Smooth muscle cell (in vitro differentiated cells): ENCODE measurements at regions not wholly inside any gene's neighbourhood (a gene's known extent, or its start where the extent isn't known, plus 50 kb on each side); places are given as distances from the start of the nearest gene placed in this dataset.

ENCODE experiments used
- DNase-seq: peaks from one replicate; lab custom pipeline; 2025; ENCODE audit not compliant: unreplicated experiment; lab: John Stamatoyannopoulos, UW
- H2AFZ ChIP-seq: fragments of 200-600 bp; sonication (generic); 2 replicates; pipeline ENCODE4 v1.6.0; 2016; ENCODE audit warnings: antibody characterized with exemption, low read depth, mild to moderate bottlenecking
- H3F3A ChIP-seq: fragments of 200-600 bp; sonication (generic); 2 replicates; pipeline ENCODE4 v1.6.0; 2017; ENCODE audit warnings: antibody characterized with exemption, low read depth
- H3K27ac ChIP-seq: fragments of 200-600 bp; sonication (generic); 2 replicates; pipeline ENCODE4 v1.5.1; 2016; ENCODE audit warnings: low read depth, mild to moderate bottlenecking
- H3K27me3 ChIP-seq: fragments of 200-600 bp; sonication (generic); 2 replicates; pipeline ENCODE4 v1.6.1; 2016; ENCODE audit warnings: low read depth, mild to moderate bottlenecking
- H3K36me3 ChIP-seq: fragments of 200-600 bp; sonication (generic); 2 replicates; pipeline ENCODE4 v1.5.1; 2016; ENCODE audit warnings: low read depth
- H3K4me1 ChIP-seq: fragments of 200-600 bp; sonication (generic); 2 replicates; pipeline ENCODE4 v1.5.1; 2016; ENCODE audit warnings: low read depth
- H3K4me2 ChIP-seq: fragments of 200-600 bp; sonication (generic); 2 replicates; pipeline ENCODE4 v1.6.0; 2016; ENCODE audit warnings: mild to moderate bottlenecking
- H3K4me3 ChIP-seq: fragments of 200-600 bp; sonication (generic); 2 replicates; pipeline ENCODE4 v1.5.1; 2016; ENCODE audit warnings: mild to moderate bottlenecking
- H3K79me2 ChIP-seq: fragments of 200-600 bp; sonication (generic); 2 replicates; pipeline ENCODE4 v1.6.0; 2016; ENCODE audit warnings: low read depth, mild to moderate bottlenecking
- H3K9ac ChIP-seq: fragments of 200-600 bp; sonication (generic); 2 replicates; pipeline ENCODE4 v1.6.0; 2016; ENCODE audit warnings: low read depth
- H3K9me3 ChIP-seq: fragments of 200-600 bp; sonication (generic); replicated peaks from 2 replicates; pipeline ENCODE4 v1.5.1; 2016; ENCODE audit warnings: low read depth
- H4K20me1 ChIP-seq: fragments of 200-600 bp; sonication (generic); 2 replicates; pipeline ENCODE4 v1.6.0; 2016; ENCODE audit warnings: low read depth
- WGBS: methylation state at CpG from one replicate; pipeline ENCODE4 v1.1.7; 2016; ENCODE audit warnings: low lambda C conversion rate; 5-methylcytosine and 5-hydroxymethylcytosine counted together
- TF ChIP-seq, protein P1 (sequence below): fragments of 200-600 bp; sonication (generic); IDR thresholded peaks from 2 replicates; pipeline ENCODE4 v1.5.1; 2017; ENCODE audit warnings: borderline replicate concordance, mild to moderate bottlenecking, antibody characterized with exemption; ENCODE audit not compliant: insufficient read depth, poor library complexity, severe bottlenecking

DNA sequence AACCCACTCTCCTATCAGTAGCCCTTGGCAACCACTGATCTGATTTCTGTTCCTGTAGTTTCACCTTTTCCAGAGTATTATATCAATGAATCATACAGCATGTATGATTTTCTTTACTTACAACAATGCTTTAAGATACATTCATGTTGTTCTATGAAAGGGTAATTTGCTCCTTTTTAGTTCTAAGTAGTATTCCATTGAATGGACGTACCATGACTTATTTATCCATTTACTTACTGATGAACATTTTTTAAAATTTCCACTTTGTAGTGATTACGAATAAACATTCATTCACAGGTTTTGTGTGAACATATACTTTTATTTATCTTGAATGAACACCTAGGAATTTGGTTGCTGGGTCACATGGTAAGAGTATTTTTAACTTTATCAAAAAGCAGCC is 620.8 kb downstream of the HTR1A start:
- DNase-seq: no peak
- Histone ChIP-seq H3K27me3 (no peaks in the 10 kb centered on the region), H3K79me2 (no peaks in the 10 kb centered on the region), H4K20me1 (no peaks in the 10 kb centered on the region), H3K27ac (no peak overlapping the region), H3K9ac (no peak overlapping the region), H3K4me3 (no peak overlapping the region), H2AFZ (no peak overlapping the region), H3K4me2 (no peak overlapping the region), H3F3A (no peaks in the 10 kb centered on the region), H3K36me3 (no peaks in the 10 kb centered on the region), H3K9me3 (no peaks in the 10 kb centered on the region), H3K4me1 (no peaks in the 10 kb centered on the region)
- TF ChIP-seq, protein P1, sequence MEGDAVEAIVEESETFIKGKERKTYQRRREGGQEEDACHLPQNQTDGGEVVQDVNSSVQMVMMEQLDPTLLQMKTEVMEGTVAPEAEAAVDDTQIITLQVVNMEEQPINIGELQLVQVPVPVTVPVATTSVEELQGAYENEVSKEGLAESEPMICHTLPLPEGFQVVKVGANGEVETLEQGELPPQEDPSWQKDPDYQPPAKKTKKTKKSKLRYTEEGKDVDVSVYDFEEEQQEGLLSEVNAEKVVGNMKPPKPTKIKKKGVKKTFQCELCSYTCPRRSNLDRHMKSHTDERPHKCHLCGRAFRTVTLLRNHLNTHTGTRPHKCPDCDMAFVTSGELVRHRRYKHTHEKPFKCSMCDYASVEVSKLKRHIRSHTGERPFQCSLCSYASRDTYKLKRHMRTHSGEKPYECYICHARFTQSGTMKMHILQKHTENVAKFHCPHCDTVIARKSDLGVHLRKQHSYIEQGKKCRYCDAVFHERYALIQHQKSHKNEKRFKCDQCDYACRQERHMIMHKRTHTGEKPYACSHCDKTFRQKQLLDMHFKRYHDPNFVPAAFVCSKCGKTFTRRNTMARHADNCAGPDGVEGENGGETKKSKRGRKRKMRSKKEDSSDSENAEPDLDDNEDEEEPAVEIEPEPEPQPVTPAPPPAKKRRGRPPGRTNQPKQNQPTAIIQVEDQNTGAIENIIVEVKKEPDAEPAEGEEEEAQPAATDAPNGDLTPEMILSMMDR: no peak
- 91% methylated on average over 2 of the region's 2 CpGs for WGBS

DNA sequence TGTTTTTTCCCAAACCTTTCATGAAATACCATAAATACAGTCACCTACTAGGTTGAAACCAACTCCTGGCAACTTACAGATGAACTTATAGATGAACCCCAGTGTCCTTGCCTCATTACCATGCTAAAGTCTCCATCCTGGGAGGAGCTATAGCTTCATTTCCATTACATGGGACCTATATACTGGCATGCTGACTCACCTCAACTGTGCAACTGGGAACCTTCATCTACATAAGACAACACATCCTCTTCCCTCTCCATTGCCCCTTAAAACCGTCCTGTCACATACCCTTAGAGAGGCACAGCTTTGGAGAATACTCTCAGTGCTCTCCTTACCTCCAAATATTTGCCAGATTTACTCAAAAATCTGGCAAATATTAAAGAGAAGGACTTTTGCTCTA is 638.3 kb downstream of the HTR1A start:
- DNase-seq: no peak
- no peaks in the 10 kb centered on the region for H3F3A ChIP-seq
- no peak overlapping the region for H3K9ac ChIP-seq
- H3K9me3 ChIP-seq: no peaks in the 10 kb centered on the region
- WGBS: 38% methylated on average over 1 of the region's 1 CpG
- no peak overlapping the region for H2AFZ ChIP-seq
- no peaks in the 10 kb centered on the region for H4K20me1 ChIP-seq
- no peaks in the 10 kb centered on the region for H3K79me2 ChIP-seq
- H3K36me3 ChIP-seq: no peaks in the 10 kb centered on the region
- no peak overlapping the region for H3K27ac ChIP-seq
- no peak overlapping the region for H3K4me2 ChIP-seq
- no peak overlapping the region for H3K4me3 ChIP-seq
- H3K4me1 ChIP-seq: no peaks in the 10 kb centered on the region
- no peaks in the 10 kb centered on the region for H3K27me3 ChIP-seq
- TF ChIP-seq, protein P1: no peak

DNA sequence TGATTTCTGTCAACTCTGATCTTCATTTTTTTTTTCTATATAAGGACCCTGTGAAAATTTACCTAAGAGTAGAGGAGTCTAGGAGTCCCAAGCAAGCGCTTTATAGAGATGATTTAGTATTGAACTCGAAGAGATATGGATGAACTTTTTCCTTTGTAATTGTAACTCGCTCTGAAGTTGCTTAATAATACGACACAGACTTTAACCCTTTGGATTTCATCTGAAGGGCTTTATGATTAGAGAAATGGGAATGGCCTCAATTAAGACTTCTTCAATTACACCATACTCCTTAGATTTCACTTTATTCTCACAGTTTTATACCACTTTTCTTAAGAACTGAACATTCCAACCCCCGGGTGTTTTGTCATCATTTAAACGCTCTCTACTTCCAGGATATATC is 647.7 kb downstream of the HTR1A start:
- Histone ChIP-seq H3F3A (no peaks in the 10 kb centered on the region), H3K36me3 (no peaks in the 10 kb centered on the region), H3K9ac (no peak overlapping the region), H3K27ac (no peak overlapping the region), H3K4me3 (no peak overlapping the region), H3K79me2 (no peaks in the 10 kb centered on the region), H3K4me1 (no peaks in the 10 kb centered on the region), H4K20me1 (no peaks in the 10 kb centered on the region), H3K9me3 (no peaks in the 10 kb centered on the region), H2AFZ (no peak overlapping the region), H3K4me2 (no peak overlapping the region), H3K27me3 (no peaks in the 10 kb centered on the region)
- WGBS: 89% methylated on average over 6 of the region's 6 CpGs
- TF ChIP-seq, protein P1: no peak
- no peak for DNase-seq

DNA sequence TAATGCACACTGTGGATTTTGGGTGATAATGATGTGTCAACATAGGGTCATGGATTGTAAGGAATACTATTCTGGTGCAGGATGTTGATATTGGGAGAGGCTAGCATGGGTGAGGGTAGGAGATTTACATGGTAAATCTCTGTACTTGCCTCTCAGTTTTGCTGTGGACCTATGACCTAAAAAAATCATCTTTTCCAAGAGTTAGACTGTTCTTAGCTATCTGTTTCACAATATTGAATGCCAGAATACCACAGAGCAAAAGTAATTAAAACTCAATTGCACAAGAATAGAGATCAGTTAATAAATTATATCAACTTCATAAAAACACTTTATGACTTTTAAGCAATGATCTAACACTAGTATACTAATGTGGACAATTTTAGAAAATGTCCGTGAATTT is 651.6 kb downstream of the HTR1A start:
- Histone ChIP-seq H3K4me3 (no peak overlapping the region), H3K4me2 (no peak overlapping the region), H2AFZ (no peak overlapping the region), H4K20me1 (no peaks in the 10 kb centered on the region), H3K27ac (no peak overlapping the region), H3K9ac (no peak overlapping the region), H3K27me3 (no peaks in the 10 kb centered on the region), H3F3A (no peaks in the 10 kb centered on the region), H3K9me3 (no peaks in the 10 kb centered on the region), H3K4me1 (no peaks in the 10 kb centered on the region), H3K36me3 (no peaks in the 10 kb centered on the region), H3K79me2 (no peaks in the 10 kb centered on the region)
- TF ChIP-seq, protein P1: no peak
- 92% methylated on average over 1 of the region's 1 CpG for WGBS
- no peak for DNase-seq
